ENCODE measurements at regions not wholly inside any gene's neighbourhood (a gene's known extent, or its start where the extent isn't known, plus 50 kb on each side); places are given as distances from the start of the nearest gene placed in this dataset.

DNA sequence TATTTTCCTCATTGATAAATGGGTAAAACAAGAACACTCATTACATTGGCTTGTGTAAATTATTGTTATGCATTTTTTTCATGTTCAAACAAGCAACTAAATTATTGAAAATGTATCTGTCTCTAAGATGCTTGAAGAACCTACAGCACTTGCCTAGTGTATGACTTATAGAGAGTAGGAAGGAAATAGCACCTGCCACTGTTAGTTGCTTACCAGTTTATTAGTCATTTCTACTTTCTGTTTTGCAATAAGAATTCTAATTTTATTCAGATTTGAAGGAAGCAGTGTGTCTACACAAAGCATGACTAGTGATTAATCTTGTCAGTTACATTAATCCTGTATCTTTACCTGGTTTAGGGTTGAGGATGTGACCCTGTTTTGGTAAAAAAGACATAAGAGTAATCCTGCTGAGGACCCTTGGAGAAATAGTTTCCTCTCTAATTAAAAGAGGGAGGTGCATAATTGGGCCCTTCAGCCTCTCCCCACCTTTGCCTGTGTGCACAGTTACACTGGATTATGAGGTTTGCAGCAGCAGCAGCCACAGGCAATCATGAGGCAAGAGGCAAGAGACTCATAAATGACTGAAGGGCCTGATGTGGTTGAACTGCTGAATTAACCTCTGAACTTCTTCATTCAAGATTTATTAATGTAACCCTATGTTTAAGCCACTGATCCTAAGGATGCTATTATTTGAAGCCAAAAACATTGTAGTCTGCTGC is 1202.1 kb downstream of the ADGRL3 start:
- Mint-ChIP-seq H3K4me3 (no peak overlapping the region), H3K27ac (no peak overlapping the region), H3K9me3 (peaks cover 14% of the 10 kb centered on the region), H3K27me3 (ENCODE audit: low read depth) (no peaks in the 10 kb centered on the region), H3K36me3 (no peaks in the 10 kb centered on the region), H3K4me1 (peaks cover under 1% of the 10 kb centered on the region)
- no peak for TF ChIP-seq CTCF (IDR thresholded peaks at IDR 0.05; ENCODE audit: unreplicated experiment)
- no peak for DNase-seq (ENCODE audit: low spot score in 2 of 2, unreplicated experiment in 2 of 2)

GRCh38 chr4:62399242-62399641 is 1199.1 kb downstream of the ADGRL3 start:
- H3K9me3 Mint-ChIP-seq: peaks cover 4% of the 10 kb centered on the region
- no peak for TF ChIP-seq CTCF (IDR thresholded peaks at IDR 0.05; ENCODE audit: unreplicated experiment)
- H3K27me3 Mint-ChIP-seq (ENCODE audit: low read depth): no peaks in the 10 kb centered on the region
- no peaks in the 10 kb centered on the region for H3K4me1 Mint-ChIP-seq
- H3K27ac Mint-ChIP-seq: no peak overlapping the region
- DNase-seq (ENCODE audit: low spot score in 2 of 2, unreplicated experiment in 2 of 2): no peak
- no peaks in the 10 kb centered on the region for H3K36me3 Mint-ChIP-seq
- H3K4me3 Mint-ChIP-seq: no peak overlapping the region

DNA sequence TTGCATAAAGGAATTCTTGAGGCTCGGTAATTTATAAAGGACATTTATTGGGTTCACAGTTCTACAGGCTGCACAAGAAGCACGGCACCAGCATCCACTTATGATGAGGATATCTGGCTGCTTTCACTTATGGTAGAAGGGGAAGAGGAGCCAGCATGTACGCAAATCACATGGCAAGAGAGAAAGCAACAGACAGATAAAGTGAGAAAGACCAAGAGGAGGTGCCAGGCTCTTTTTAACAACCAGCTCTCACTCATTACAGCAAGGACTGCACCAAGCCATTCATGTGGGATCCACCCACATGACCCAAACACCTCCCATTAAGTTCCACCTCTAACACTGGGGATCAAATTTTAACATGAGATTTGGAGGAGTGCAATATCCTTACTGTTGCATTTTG is 1198.2 kb downstream of the ADGRL3 start:
- H3K36me3 Mint-ChIP-seq: no peaks in the 10 kb centered on the region
- no peak for DNase-seq (ENCODE audit: low spot score in 2 of 2, unreplicated experiment in 2 of 2)
- H3K4me1 Mint-ChIP-seq: no peaks in the 10 kb centered on the region
- no peak overlapping the region for H3K4me3 Mint-ChIP-seq
- H3K27me3 Mint-ChIP-seq (ENCODE audit: low read depth): no peaks in the 10 kb centered on the region
- no peak overlapping the region for H3K27ac Mint-ChIP-seq
- no peak for TF ChIP-seq CTCF (IDR thresholded peaks at IDR 0.05; ENCODE audit: unreplicated experiment)
- H3K9me3 Mint-ChIP-seq: peaks cover 4% of the 10 kb centered on the region

DNA sequence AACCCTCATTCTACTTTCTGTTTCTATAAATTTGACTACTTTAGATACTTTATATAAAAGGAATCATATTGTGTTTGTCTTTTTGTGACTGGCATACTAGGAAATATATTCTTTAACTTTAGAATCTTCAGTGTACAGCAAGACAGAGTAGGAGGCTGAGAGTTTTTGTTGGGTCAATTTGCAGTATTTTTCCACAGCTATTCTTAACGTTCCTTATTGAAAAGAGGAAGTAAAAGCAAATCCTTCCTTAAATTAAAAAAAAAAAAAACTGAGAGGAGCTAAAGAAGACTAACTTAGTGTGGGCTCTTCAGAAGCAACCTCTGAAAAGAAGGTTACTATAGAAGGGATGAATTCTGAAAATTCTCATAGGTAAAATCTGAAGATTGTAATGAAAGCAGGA is 1194.6 kb downstream of the ADGRL3 start:
- TF ChIP-seq CTCF (IDR thresholded peaks at IDR 0.05; ENCODE audit: unreplicated experiment): no peak
- H3K27me3 Mint-ChIP-seq (ENCODE audit: low read depth): no peaks in the 10 kb centered on the region
- peaks cover 4% of the 10 kb centered on the region for H3K9me3 Mint-ChIP-seq
- no peaks in the 10 kb centered on the region for H3K4me1 Mint-ChIP-seq
- no peaks in the 10 kb centered on the region for H3K36me3 Mint-ChIP-seq
- H3K27ac Mint-ChIP-seq: no peak overlapping the region
- no peak for DNase-seq (ENCODE audit: low spot score in 2 of 2, unreplicated experiment in 2 of 2)
- H3K4me3 Mint-ChIP-seq: no peak overlapping the region

- peaks cover 3% of the 10 kb centered on the region for H3K9me3 Mint-ChIP-seq
- no peak for DNase-seq (ENCODE audit: low spot score in 2 of 2, unreplicated experiment in 2 of 2)
- H3K27me3 Mint-ChIP-seq (ENCODE audit: low read depth): no peaks in the 10 kb centered on the region
- H3K27ac Mint-ChIP-seq: no peak overlapping the region
- no peaks in the 10 kb centered on the region for H3K36me3 Mint-ChIP-seq
- TF ChIP-seq CTCF (IDR thresholded peaks at IDR 0.05; ENCODE audit: unreplicated experiment): no peak
- H3K4me3 Mint-ChIP-seq: no peak overlapping the region
- no peaks in the 10 kb centered on the region for H3K4me1 Mint-ChIP-seq
Observed at GRCh38 chr4:62387808-62388207, 1187.7 kb downstream of the ADGRL3 start.

DNA sequence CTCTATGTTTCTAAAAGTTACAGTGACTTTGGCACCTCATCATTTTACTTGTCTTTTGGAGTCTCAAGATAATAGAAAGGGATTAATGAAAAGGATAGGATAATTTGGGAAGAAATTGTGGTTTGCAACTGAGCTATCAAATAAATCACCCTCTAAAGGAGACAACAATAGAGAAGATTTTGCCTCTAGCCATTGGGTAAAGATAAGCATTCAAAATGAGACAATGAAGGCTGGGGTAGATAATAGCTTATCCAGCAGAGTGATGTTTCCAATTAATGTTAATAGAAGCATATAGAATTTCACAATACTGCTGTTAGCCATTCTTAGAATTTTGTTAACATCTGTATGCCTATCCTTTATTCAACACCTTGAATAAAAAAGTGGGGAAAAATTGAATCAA is 1177.6 kb downstream of the ADGRL3 start:
- DNase-seq (ENCODE audit: low spot score in 2 of 2, unreplicated experiment in 2 of 2): no peak
- H3K9me3 Mint-ChIP-seq: peaks cover 9% of the 10 kb centered on the region
- H3K27me3 Mint-ChIP-seq (ENCODE audit: low read depth): peaks cover 2% of the 10 kb centered on the region
- H3K4me1 Mint-ChIP-seq: peaks cover 1% of the 10 kb centered on the region
- H3K36me3 Mint-ChIP-seq: no peaks in the 10 kb centered on the region
- no peak for TF ChIP-seq CTCF (IDR thresholded peaks at IDR 0.05; ENCODE audit: unreplicated experiment)
- H3K4me3 Mint-ChIP-seq: no peak overlapping the region
- no peak overlapping the region for H3K27ac Mint-ChIP-seq

All from mesothelial cell of epicardium (in vitro differentiated cells).